ENCODE measurements at regions not wholly inside any gene's neighbourhood (a gene's known extent, or its start where the extent isn't known, plus 50 kb on each side); places are given as distances from the start of the nearest gene placed in this dataset.

GRCh38 chr13:74280795-74281490 is 146.7 kb upstream of the KLF12 start:
- no peak overlapping the region for H3K4me3 ChIP-seq (ENCODE audit: low read depth, low read length)
- no peak for DNase-seq (ENCODE audit: low read depth)
- TF ChIP-seq CTCF (IDR thresholded peaks at IDR 0.05; ENCODE audit: insufficient read depth, low read depth, low read length) = no peak

- DNase-seq (ENCODE audit: low read depth) = no peak
- H3K4me3 ChIP-seq (ENCODE audit: low read depth, low read length) = no peak overlapping the region
- TF ChIP-seq CTCF (IDR thresholded peaks at IDR 0.05; ENCODE audit: insufficient read depth, low read depth, low read length) = no peak
These were observed 146.0 kb upstream of the KLF12 start for GRCh38 chr13:74280093-74280794.

- H3K4me3 ChIP-seq (ENCODE audit: low read depth, low read length) = no peak overlapping the region
- DNase-seq (ENCODE audit: low read depth) = no peak
- TF ChIP-seq CTCF (IDR thresholded peaks at IDR 0.05; ENCODE audit: insufficient read depth, low read depth, low read length) = no peak
These were observed 144.7 kb upstream of the KLF12 start for GRCh38 chr13:74278901-74279300.

- DNase-seq (ENCODE audit: low read depth) = no peak
- H3K4me3 ChIP-seq (ENCODE audit: low read depth, low read length) = no peak overlapping the region
- no peak for TF ChIP-seq CTCF (IDR thresholded peaks at IDR 0.05; ENCODE audit: insufficient read depth, low read depth, low read length)
These were observed 140.7 kb upstream of the KLF12 start for GRCh38 chr13:74274916-74275315.

GRCh38 chr13:74273581-74273980 is 139.4 kb upstream of the KLF12 start:
- TF ChIP-seq CTCF (IDR thresholded peaks at IDR 0.05; ENCODE audit: insufficient read depth, low read depth, low read length) = no peak
- no peak for DNase-seq (ENCODE audit: low read depth)

GRCh38 chr13:74272826-74273225 is 138.6 kb upstream of the KLF12 start:
- H3K4me3 ChIP-seq (ENCODE audit: low read depth, low read length) = no peak overlapping the region
- no peak for DNase-seq (ENCODE audit: low read depth)
- no peak for TF ChIP-seq CTCF (IDR thresholded peaks at IDR 0.05; ENCODE audit: insufficient read depth, low read depth, low read length)

More at GRCh38 chr13:74273581-74273980, 139.4 kb upstream of the KLF12 start:
- no peak overlapping the region for H3K4me3 ChIP-seq (ENCODE audit: low read depth, low read length)

Data from fibroblast of villous mesenchyme (primary cell).